CD4-positive, alpha-beta T cell (primary cell): ENCODE measurements at regions not wholly inside any gene's neighbourhood (a gene's known extent, or its start where the extent isn't known, plus 50 kb on each side); places are given as distances from the start of the nearest gene placed in this dataset.

Experiments used
- ATAC-seq: fragments of 200-7000 bp; cut with Tn5 transposase; one replicate; pipeline ENCODE4 v1.10.0; 2022; ENCODE audit warnings: mild to moderate bottlenecking; ENCODE audit not compliant: poor library complexity
- CTCF ChIA-PET: fragments of 350-600 bp; sonication (Branson Sonifier 250); formaldehyde crosslinking; loops from one replicate; lab custom pipeline; 2021; ENCODE audit warnings: antibody characterized with exemption, inconsistent platforms; lab: Charles Lee
- POLR2A ChIA-PET: fragments of 350-600 bp; sonication (Branson Sonifier 250); formaldehyde crosslinking; loops from one replicate; lab custom pipeline; 2021; ENCODE audit warnings: antibody characterized with exemption, inconsistent platforms; lab: Charles Lee
- DNase-seq, 14 experiments: peaks; one replicate each; pipeline ENCODE4 v3.0.0-alpha.2; 2013 to 2020; ENCODE audit warnings: mixed read lengths in 2 of 14
- H3K27ac ChIP-seq, 2 donors: one replicate each; pipeline versions ENCODE4 v1.5.1 to v1.7.0; 2013; ENCODE audit warnings: low read length in 2 of 2, low read depth in 1 of 2, mild to moderate bottlenecking in 1 of 2
- H3K27me3 ChIP-seq, 2 experiments: 1 replicate in 1 of 2; 2 replicates in 1 of 2; pipeline versions ENCODE4 v1.6.1 to v1.7.0; 2013; ENCODE audit warnings: low read length in 2 of 2, control low read depth in 1 of 2, mild to moderate bottlenecking in 1 of 2, moderate library complexity in 1 of 2; ENCODE audit not compliant: insufficient read depth in 2 of 2, control insufficient read depth in 1 of 2
- H3K36me3 ChIP-seq: one replicate; pipeline ENCODE4 v1.6.1; 2013; ENCODE audit warnings: low read length, control low read depth; ENCODE audit not compliant: insufficient read depth
- H3K4me1 ChIP-seq: one replicate; pipeline ENCODE4 v1.6.1; 2013; ENCODE audit warnings: low read length, control low read depth; ENCODE audit not compliant: insufficient read depth
- H3K4me3 ChIP-seq: one replicate; pipeline ENCODE4 v1.5.1; 2013; ENCODE audit warnings: mild to moderate bottlenecking, low read length, moderate library complexity
- H3K9me3 ChIP-seq, 2 experiments: 1 replicate in 1 of 2; 2 replicates in 1 of 2; pipeline versions ENCODE4 v1.6.1 to v1.7.0; 2013; ENCODE audit warnings: low read length in 2 of 2, mild to moderate bottlenecking in 2 of 2, control low read depth in 1 of 2, moderate library complexity in 1 of 2; ENCODE audit not compliant: control insufficient read depth in 1 of 2, insufficient read depth in 1 of 2
- H3K27ac Mint-ChIP-seq: one replicate; pipeline ENCODE4 v1.8.0; 2020; ENCODE audit warnings: mixed read lengths
- H3K27me3 Mint-ChIP-seq: one replicate; pipeline ENCODE4 v1.8.0; 2021; ENCODE audit warnings: mixed read lengths
- H3K36me3 Mint-ChIP-seq: one replicate; pipeline ENCODE4 v1.8.0; 2021; ENCODE audit warnings: low read depth, mixed read lengths
- H3K4me1 Mint-ChIP-seq: one replicate; pipeline ENCODE4 v1.8.0; 2021; ENCODE audit warnings: low read depth, mixed read lengths
- H3K4me3 Mint-ChIP-seq: one replicate; pipeline ENCODE4 v1.8.0; 2020; ENCODE audit warnings: mild to moderate bottlenecking, mixed read lengths
- H3K9me3 Mint-ChIP-seq: one replicate; pipeline ENCODE4 v1.8.0; 2020; ENCODE audit warnings: mixed read lengths
- CTCF ChIP-seq: fragments of 200-600 bp; IDR thresholded peaks from one replicate; pipeline ENCODE4 v1.8.0; 2022; ENCODE audit warnings: antibody characterized with exemption, mild to moderate bottlenecking
- intact Hi-C, 2 experiments: fragments of 100-400 bp; cut with DNase I in 1 of 2; cut with micrococcal nuclease in 1 of 2; formaldehyde crosslinking; loops; one replicate each; pipeline versions ENCODE4 v1.15.1 to v1.9.0; 2023 to 2025; cut with DNase I, micrococcal nuclease

DNA sequence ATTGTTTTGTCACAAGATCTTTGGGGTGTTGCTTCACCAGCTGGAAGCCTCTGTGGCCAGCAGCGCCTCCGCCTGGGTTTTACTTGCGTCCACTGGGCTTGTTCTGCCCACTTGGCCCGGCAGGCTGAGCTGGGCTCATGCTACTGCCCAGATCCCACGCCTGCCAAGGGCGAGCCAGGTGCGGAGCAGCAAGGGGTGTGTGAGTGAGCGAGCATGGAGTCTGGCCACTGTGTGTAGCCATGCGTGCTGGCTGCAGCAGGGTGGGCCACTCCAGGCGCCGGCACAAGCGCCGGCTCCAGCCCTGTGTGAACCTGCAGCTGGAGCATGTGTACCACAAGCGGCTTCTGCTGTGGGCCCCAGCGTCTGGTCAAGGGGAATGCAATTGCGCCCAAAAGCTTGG is 416.5 kb upstream of the RGMA start:
- H3K27me3 Mint-ChIP-seq, result no peaks in the 10 kb centered on the region
- Histone ChIP-seq H3K9me3 (peaks cover 0 to 11% of the 10 kb centered on the region in 2 experiments), H3K36me3 (no peaks in the 10 kb centered on the region), H3K27ac (no peak overlapping the region), H3K4me1 (no peaks in the 10 kb centered on the region), H3K27me3 (peaks cover 0 to 2% of the 10 kb centered on the region in 2 experiments), H3K4me3 (no peak overlapping the region)
- H3K4me3 Mint-ChIP-seq, result no peak overlapping the region
- DNase-seq, result no peak
- ATAC-seq, result no peak
- intact Hi-C loops, result no loop called here
- no peak overlapping the region for H3K27ac Mint-ChIP-seq
- ChIA-PET POLR2A (no interaction called here), CTCF (no interaction called here)
- no peaks in the 10 kb centered on the region for H3K9me3 Mint-ChIP-seq
- no peak for TF ChIP-seq CTCF
- H3K36me3 Mint-ChIP-seq, result no peaks in the 10 kb centered on the region
- H3K4me1 Mint-ChIP-seq, result no peaks in the 10 kb centered on the region

DNA sequence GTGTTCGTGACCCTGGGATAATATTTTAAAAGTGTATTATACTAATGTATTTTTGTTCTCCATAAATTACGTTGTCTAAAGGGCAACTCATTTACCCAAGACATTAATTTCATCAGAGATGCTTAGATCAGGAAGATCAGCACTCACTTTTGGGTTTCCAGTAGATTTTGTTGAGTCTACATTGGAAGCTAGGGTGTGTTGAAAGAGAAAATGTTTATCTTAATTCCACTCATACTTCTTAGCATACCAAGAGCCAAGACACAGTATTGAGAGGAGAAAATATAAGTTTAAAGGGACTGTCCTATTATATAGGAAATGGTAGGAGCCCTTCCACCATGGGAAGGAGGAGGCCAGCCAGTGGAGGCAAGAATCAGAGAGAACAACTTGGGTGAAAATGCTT is 412.9 kb upstream of the RGMA start:
- H3K4me1 ChIP-seq, result no peaks in the 10 kb centered on the region
- DNase-seq, result no peak
- Mint-ChIP-seq H3K9me3 (no peaks in the 10 kb centered on the region), H3K27me3 (peaks cover 4% of the 10 kb centered on the region), H3K4me3 (no peak overlapping the region), H3K4me1 (no peaks in the 10 kb centered on the region), H3K27ac (no peak overlapping the region), H3K36me3 (no peaks in the 10 kb centered on the region)
- intact Hi-C loops, result no loop called here
- H3K4me3 ChIP-seq, result no peak overlapping the region
- ChIA-PET POLR2A (no interaction called here), CTCF (no interaction called here)
- H3K9me3 ChIP-seq, result peaks cover 0 to 11% of the 10 kb centered on the region in 2 experiments
- H3K36me3 ChIP-seq, result no peaks in the 10 kb centered on the region
- no peak for ATAC-seq
- TF ChIP-seq CTCF, result no peak
- no peak overlapping the region for H3K27ac ChIP-seq
- H3K27me3 ChIP-seq, result peaks cover 0 to 2% of the 10 kb centered on the region in 2 experiments

DNA sequence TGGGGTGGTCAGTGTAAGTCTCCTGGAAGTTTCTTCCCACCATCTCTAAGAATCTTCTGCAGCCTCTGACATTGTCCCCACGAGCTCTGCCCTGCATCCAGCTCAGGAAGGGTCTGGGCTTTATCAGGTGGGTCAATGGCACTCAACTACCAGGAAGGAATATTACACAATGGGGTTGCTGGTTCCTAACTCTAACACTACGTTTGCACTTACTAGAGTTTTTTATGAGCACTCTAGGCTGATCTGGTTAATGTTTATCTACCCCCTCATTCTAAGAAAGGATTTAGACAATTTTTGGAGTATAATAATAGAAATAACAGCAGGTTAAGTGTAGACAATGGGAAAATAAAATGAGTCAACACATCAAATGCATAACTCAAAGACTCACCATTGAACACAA is 411.1 kb upstream of the RGMA start:
- ChIA-PET CTCF (no interaction called here), POLR2A (no interaction called here)
- H3K36me3 Mint-ChIP-seq, result no peaks in the 10 kb centered on the region

More for the DNA sequence above, 411.1 kb upstream of the RGMA start:
- H3K4me1 ChIP-seq, result no peaks in the 10 kb centered on the region
- no peaks in the 10 kb centered on the region for H3K9me3 ChIP-seq
- no peak for TF ChIP-seq CTCF
- H3K9me3 Mint-ChIP-seq, result no peaks in the 10 kb centered on the region
- DNase-seq (no peak), ATAC-seq (no peak)
- H3K27me3 Mint-ChIP-seq, result peaks cover 4% of the 10 kb centered on the region
- no peaks in the 10 kb centered on the region for H3K4me1 Mint-ChIP-seq
- H3K27me3 ChIP-seq, result no peaks in the 10 kb centered on the region
- no peak overlapping the region for H3K4me3 Mint-ChIP-seq
- no peaks in the 10 kb centered on the region for H3K36me3 ChIP-seq
- H3K4me3 ChIP-seq, result no peak overlapping the region
- intact Hi-C loops, result no loop called here
- H3K27ac ChIP-seq, result no peak overlapping the region
- H3K27ac Mint-ChIP-seq, result no peak overlapping the region
